HG03108 (cell line): ENCODE measurements at regions not wholly inside any gene's neighbourhood (a gene's known extent, or its start where the extent isn't known, plus 50 kb on each side); places are given as distances from the start of the nearest gene placed in this dataset.

Source experiments
- ATAC-seq: cut with Tn5 transposase; IDR thresholded peaks from one replicate; pipeline ENCODE4 v1.9.1; 2021; ENCODE audit warnings: moderate library complexity; ENCODE audit not compliant: unreplicated experiment

GRCh38 chr5:120382833-120383232, 81.3 kb upstream of the PRR16 start:
- ATAC-seq: no peak

GRCh38 chr5:120386981-120387380, 77.1 kb upstream of the PRR16 start:
- no peak for ATAC-seq

DNA sequence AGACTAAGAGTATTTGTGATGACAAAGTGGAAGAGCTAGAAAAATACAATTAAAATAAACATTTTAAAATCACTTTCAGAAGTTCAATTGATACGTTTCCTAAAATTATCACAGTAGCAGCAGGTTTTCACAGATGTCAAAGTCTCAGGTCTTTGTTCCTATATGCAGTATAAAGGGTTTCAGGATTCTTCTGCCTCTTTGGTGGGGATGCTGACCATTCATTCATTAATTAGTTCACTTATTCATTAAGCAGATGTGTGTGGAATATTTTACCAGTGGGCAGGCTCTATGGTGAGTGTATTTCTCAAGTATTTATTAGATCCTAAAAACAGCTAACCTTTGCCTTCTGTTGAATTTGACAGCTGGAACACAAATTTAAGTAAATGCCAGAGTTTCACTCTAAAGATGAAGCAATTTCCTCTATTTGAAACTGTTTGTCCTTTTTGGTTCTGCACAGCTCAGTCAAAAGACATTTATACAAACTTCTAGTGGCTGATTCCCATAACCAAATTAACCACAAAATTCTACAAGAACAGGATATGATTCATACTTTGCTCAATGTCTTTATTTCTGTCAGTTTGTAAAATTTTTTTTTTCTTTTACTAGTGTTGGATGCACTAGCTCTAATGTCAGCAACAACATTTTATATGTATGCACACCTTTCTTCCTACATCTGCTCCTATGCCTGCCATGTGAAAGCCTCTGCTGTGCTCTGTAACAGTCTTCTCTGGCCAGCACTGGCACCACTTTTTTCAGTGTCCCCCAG, 75.9 kb upstream of the PRR16 start:
- no peak for ATAC-seq

- no peak for ATAC-seq
Observed at GRCh38 chr5:120394259-120394658, 69.8 kb upstream of the PRR16 start.

DNA sequence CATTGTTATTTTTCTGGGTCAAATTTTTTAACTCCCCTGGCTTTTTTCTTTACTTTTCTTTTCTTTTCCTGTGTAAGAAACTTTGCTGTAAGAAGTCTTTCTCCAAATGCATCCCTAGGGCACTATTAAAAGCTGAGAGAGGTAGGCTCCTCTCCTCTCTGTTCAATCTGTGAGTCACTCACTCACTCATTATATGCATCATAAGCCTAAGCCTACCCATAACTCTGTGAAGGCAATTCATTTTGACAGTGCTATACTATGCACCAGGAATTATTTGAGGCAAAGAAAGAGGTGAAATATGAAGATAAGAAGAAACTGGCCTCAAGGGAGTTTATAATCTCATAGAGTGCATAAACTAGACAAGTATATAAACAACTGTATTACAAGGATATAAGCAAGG, 67.9 kb upstream of the PRR16 start:
- ATAC-seq: no peak

- ATAC-seq: no peak
Observed at GRCh38 chr5:120400356-120400755, 63.7 kb upstream of the PRR16 start.

- ATAC-seq: no peak
Observed at GRCh38 chr5:120402606-120403005, 61.5 kb upstream of the PRR16 start.

DNA sequence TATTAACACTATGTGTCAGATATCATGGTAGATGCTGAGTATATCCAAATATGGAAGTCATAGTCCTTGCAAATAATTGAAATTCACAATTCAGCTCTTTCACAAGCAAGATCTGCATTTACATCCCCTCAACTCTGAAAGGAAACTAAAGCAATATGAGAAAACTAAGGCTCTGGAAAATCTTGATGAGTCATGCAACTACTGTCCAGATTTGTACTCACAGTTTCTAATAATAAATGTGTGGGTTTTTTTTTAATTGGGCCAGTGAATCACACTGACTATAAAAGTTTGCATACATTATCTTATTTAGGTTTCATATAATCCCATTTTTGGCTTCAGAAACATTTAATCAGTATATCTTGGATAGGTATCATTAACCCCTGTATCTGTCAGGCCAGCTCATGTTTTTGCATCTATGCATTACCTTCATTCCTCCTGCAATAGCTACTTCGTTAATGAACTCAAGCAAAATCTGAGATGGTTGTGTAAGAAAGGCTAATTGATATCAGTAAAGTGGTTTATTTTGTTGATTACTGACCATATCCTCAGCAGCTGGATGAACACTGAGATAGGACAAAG, 58.7 kb upstream of the PRR16 start:
- ATAC-seq: no peak

DNA sequence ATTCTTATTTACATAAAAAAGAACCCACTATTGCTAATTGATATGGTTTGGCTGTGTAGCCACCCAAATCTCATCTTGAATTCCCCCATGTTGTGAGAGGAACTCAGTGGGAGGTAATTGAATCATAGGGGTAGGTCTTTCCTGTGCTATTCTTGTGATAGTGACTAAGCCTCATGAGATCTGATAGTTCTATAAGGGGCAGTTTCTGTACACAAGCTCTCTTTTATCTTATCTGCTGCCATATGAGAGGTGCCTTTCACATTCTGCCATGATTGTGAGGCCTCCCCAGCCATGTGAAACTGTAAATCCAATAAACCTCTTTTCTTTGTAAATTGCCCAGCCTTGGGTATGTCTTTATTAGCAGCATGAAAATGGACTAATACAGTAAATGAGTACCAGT, 58.2 kb upstream of the PRR16 start:
- ATAC-seq: no peak

DNA sequence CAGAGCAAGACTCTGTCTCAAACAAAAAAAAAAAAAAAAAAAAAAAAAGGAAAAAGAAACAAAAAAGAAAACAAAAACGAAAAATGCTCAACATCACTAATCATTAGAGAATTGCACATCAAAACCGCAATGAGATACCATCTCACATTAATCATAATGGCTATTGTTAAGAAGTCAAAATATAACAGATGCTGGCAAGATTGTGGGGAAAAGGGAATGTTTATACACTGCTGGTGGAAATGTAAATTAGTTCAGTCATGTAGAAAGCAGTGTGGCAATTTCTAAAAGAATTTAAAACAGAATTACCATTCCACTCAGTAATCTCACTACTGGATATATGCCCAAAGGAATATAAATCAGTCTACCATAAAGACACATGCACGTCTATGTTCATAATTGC, 50.4 kb upstream of the PRR16 start:
- no peak for ATAC-seq
